ENCODE measurements at regions not wholly inside any gene's neighbourhood (a gene's known extent, or its start where the extent isn't known, plus 50 kb on each side); places are given as distances from the start of the nearest gene placed in this dataset.
"Not testable (repeated sequence)": the region's sequence is repeated elsewhere in the genome, so short reads cannot be mapped to it uniquely, and the experiment has no call there.

- no peak for DNase-seq (ENCODE audit: low read depth in 2 of 2)
Measured at GRCh38 chr13:34695063-34695462, 247.0 kb upstream of the NBEA start.

- DNase-seq (ENCODE audit: low read depth in 2 of 2), result no peak
Measured at GRCh38 chr13:34696296-34696695, 245.8 kb upstream of the NBEA start.

- no peak for DNase-seq (ENCODE audit: low read depth in 2 of 2)
Measured at GRCh38 chr13:34696741-34697140, 245.3 kb upstream of the NBEA start.

- DNase-seq (ENCODE audit: low read depth in 2 of 2), result no peak
Measured at GRCh38 chr13:34698945-34699344, 243.1 kb upstream of the NBEA start.

- no peak for DNase-seq (ENCODE audit: low read depth in 2 of 2)
Measured at GRCh38 chr13:34700155-34700554, 241.9 kb upstream of the NBEA start.

GRCh38 chr13:34701919-34702318, 240.2 kb upstream of the NBEA start:
- no peak for DNase-seq (ENCODE audit: low read depth in 2 of 2)

- no peak for DNase-seq (ENCODE audit: low read depth in 2 of 2)
Measured at GRCh38 chr13:34708566-34709313, 233.3 kb upstream of the NBEA start.

GRCh38 chr13:34719060-34719875, 222.8 kb upstream of the NBEA start:
- DNase-seq (ENCODE audit: low read depth in 2 of 2), result no peak

- DNase-seq (ENCODE audit: low read depth in 2 of 2), result no peak
Measured at GRCh38 chr13:34720618-34721017, 221.5 kb upstream of the NBEA start.

- no peak for DNase-seq (ENCODE audit: low read depth in 2 of 2)
Measured at GRCh38 chr13:34721631-34722595, 220.2 kb upstream of the NBEA start.

- no peak for DNase-seq (ENCODE audit: low read depth in 2 of 2)
Measured at GRCh38 chr13:34722922-34723321, 219.1 kb upstream of the NBEA start.

GRCh38 chr13:34730961-34731360, 211.1 kb upstream of the NBEA start:
- no peak for DNase-seq (ENCODE audit: low read depth in 2 of 2)

- no peak for DNase-seq (ENCODE audit: low read depth in 2 of 2)
Measured at GRCh38 chr13:34731486-34731885, 210.6 kb upstream of the NBEA start.

- no peak for DNase-seq (ENCODE audit: low read depth in 2 of 2)
Measured at GRCh38 chr13:34733721-34734120, 208.3 kb upstream of the NBEA start.

GRCh38 chr13:34734932-34735331, 207.1 kb upstream of the NBEA start:
- DNase-seq (ENCODE audit: low read depth in 2 of 2), result no peak

GRCh38 chr13:34738254-34738992, 203.6 kb upstream of the NBEA start:
- DNase-seq (ENCODE audit: low read depth in 2 of 2), result no peak

- not testable (repeated sequence) for DNase-seq (ENCODE audit: low read depth in 2 of 2)
Measured at GRCh38 chr13:34747056-34747455, 195.0 kb upstream of the NBEA start.

- DNase-seq (ENCODE audit: low read depth in 2 of 2), result no peak
Measured at GRCh38 chr13:34747507-34747906, 194.6 kb upstream of the NBEA start.

- no peak for DNase-seq (ENCODE audit: low read depth in 2 of 2)
Measured at GRCh38 chr13:34748073-34748472, 194.0 kb upstream of the NBEA start.

- no peak for DNase-seq (ENCODE audit: low read depth in 2 of 2)
Measured at GRCh38 chr13:34748596-34748995, 193.5 kb upstream of the NBEA start.

- DNase-seq (ENCODE audit: low read depth in 2 of 2), result no peak
Measured at GRCh38 chr13:34749046-34749445, 193.0 kb upstream of the NBEA start.

Measured in activated CD8-positive, alpha-beta memory T cell treated with anti-CD3 and anti-CD28 coated beads for 4 hours (primary cell).